Panc1 (cell line): ENCODE measurements at regions not wholly inside any gene's neighbourhood (a gene's known extent, or its start where the extent isn't known, plus 50 kb on each side); places are given as distances from the start of the nearest gene placed in this dataset.

Experiments
- CTCF ChIP-seq: fragments of 450-650 bp; IDR thresholded peaks from 2 replicates; pipeline ENCODE4 v1.5.1; 2017; ENCODE audit warnings: mild to moderate bottlenecking
- POLR2AphosphoS5 ChIP-seq: IDR thresholded peaks from 2 replicates; pipeline ENCODE4 v1.6.1; 2012; ENCODE audit warnings: mild to moderate bottlenecking, low read depth, low read length, moderate library complexity
- REST ChIP-seq, 2 experiments: IDR thresholded peaks; 2 replicates each; pipeline ENCODE4 v1.6.1; 2011 to 2012; ENCODE audit warnings: low read depth in 2 of 2, control low read depth in 1 of 2, low read length in 1 of 2, mild to moderate bottlenecking in 1 of 2, moderate library complexity in 1 of 2; ENCODE audit not compliant: insufficient read depth in 1 of 2
- SIN3A ChIP-seq: IDR thresholded peaks from 2 replicates; pipeline ENCODE4 v1.6.1; 2012; ENCODE audit warnings: low read depth, mild to moderate bottlenecking, low read length, moderate library complexity, borderline replicate concordance; ENCODE audit not compliant: insufficient read depth

GRCh38 chr18:42446195-42446594, 491.2 kb downstream of the PIK3C3 start:
- TF ChIP-seq CTCF (no peak), POLR2AphosphoS5 (no peak), REST (IDR thresholded peaks at IDR 0.05; ENCODE audit: insufficient read depth in 1 of 2, low read depth in 2 of 2, low read length in 1 of 2) (no peak), SIN3A (no peak)
